Keratinocyte (primary cell): ENCODE measurements at regions not wholly inside any gene's neighbourhood (a gene's known extent, or its start where the extent isn't known, plus 50 kb on each side); places are given as distances from the start of the nearest gene placed in this dataset.
A peak's percentile ranks its signal among the peaks of the same experiment; 100 is the strongest.

Experiments
- DNase-seq: peaks from one replicate; pipeline ENCODE4 v3.0.0-alpha.2; 2011; ENCODE audit warnings: low read depth, missing footprints, low spot score
- FAIRE-seq: peaks from 2 replicates; lab custom pipeline; 2011; peaks lifted over from hg19 to GRCh38; lab: Jason Lieb, UNC
- H2AFZ ChIP-seq: 2 replicates; pipeline ENCODE4 v1.6.0; 2012; ENCODE audit warnings: low read length, control low read depth, inconsistent platforms; ENCODE audit not compliant: control insufficient read depth
- H3K27ac ChIP-seq: 2 replicates; pipeline ENCODE4 v1.5.1; 2011; ENCODE audit warnings: low read length; ENCODE audit not compliant: control insufficient read depth, insufficient read depth
- H3K27me3 ChIP-seq: 3 replicates; pipeline ENCODE4 v1.6.0; 2011; ENCODE audit warnings: low read length; ENCODE audit not compliant: control insufficient read depth, insufficient read depth; ENCODE audit errors: extremely low read depth
- H3K36me3 ChIP-seq, 2 experiments: 2 replicates in 1 of 2; 3 replicates in 1 of 2; pipeline ENCODE4 v1.5.1; 2011; ENCODE audit warnings: low read length in 2 of 2, mild to moderate bottlenecking in 1 of 2; ENCODE audit not compliant: control insufficient read depth in 2 of 2, insufficient read depth in 2 of 2; ENCODE audit errors: extremely low read depth in 1 of 2
- H3K4me1 ChIP-seq: 3 replicates; pipeline ENCODE4 v1.5.1; 2011; ENCODE audit warnings: low read length; ENCODE audit not compliant: control insufficient read depth, insufficient read depth; ENCODE audit errors: extremely low read depth
- H3K4me2 ChIP-seq: 3 replicates; pipeline ENCODE4 v1.6.0; 2011; ENCODE audit warnings: low read depth, low read length; ENCODE audit not compliant: control insufficient read depth, insufficient read depth; ENCODE audit errors: extremely low read depth
- H3K4me3 ChIP-seq, 3 experiments: fragments of 200-600 bp in 1 of 3; sonication (generic) in 1 of 3; 2 replicates in 2 of 3; 3 replicates in 1 of 3; pipeline ENCODE4 v1.5.1; 2011 to 2016; ENCODE audit warnings: low read length in 3 of 3, mild to moderate bottlenecking in 3 of 3, control low read depth in 2 of 3, inconsistent platforms in 1 of 3, low read depth in 1 of 3, mixed read lengths in 1 of 3, mixed run types in 1 of 3, moderate library complexity in 1 of 3; ENCODE audit not compliant: control insufficient read depth in 2 of 3, insufficient read depth in 2 of 3; ENCODE audit errors: extremely low read depth in 1 of 3
- H3K79me2 ChIP-seq: 2 replicates; pipeline ENCODE4 v1.6.0; 2012; ENCODE audit warnings: low read length; ENCODE audit not compliant: control insufficient read depth, insufficient read depth
- H3K9ac ChIP-seq: 3 replicates; pipeline ENCODE4 v1.6.0; 2011; ENCODE audit warnings: low read length; ENCODE audit not compliant: control insufficient read depth, insufficient read depth; ENCODE audit errors: extremely low read depth
- H3K9me1 ChIP-seq: 3 replicates; pipeline ENCODE4 v1.6.0; 2011; ENCODE audit warnings: low read length; ENCODE audit not compliant: control insufficient read depth, insufficient read depth; ENCODE audit errors: extremely low read depth
- H3K9me3 ChIP-seq: 2 replicates; pipeline ENCODE4 v1.5.1; 2012; ENCODE audit warnings: low read depth, low read length; ENCODE audit not compliant: control insufficient read depth
- H4K20me1 ChIP-seq: 3 replicates; pipeline ENCODE4 v1.6.0; 2011; ENCODE audit warnings: low read length; ENCODE audit not compliant: control insufficient read depth, insufficient read depth; ENCODE audit errors: extremely low read depth
- EZH2 ChIP-seq: IDR thresholded peaks from one replicate; pipeline ENCODE4 v1.6.1; 2012; ENCODE audit warnings: inconsistent platforms, mild to moderate bottlenecking, low read length, moderate library complexity
- dilution Hi-C: fragments of 300-500 bp; cut with MboI; formaldehyde crosslinking; loops from one replicate; pipeline ENCODE4 v1.7.0; 2020; ENCODE audit warnings: low sequenced_read_pairs; ENCODE audit not compliant: extremely low pct_ligation_motif_present
- TF ChIP-seq, protein P1 (sequence below), 3 experiments: IDR thresholded peaks in 1 of 3; conservative IDR thresholded peaks in 1 of 3; optimal IDR thresholded peaks in 1 of 3; 2 replicates in 2 of 3; 3 replicates in 1 of 3; pipeline versions ENCODE3 to v1.5.1; 2011; ENCODE audit warnings: low read length in 3 of 3, mild to moderate bottlenecking in 3 of 3, moderate library complexity in 2 of 3, control low read depth in 1 of 3, inconsistent platforms in 1 of 3; ENCODE audit not compliant: insufficient read depth in 2 of 3; ENCODE audit errors: extremely low read depth in 1 of 3

DNA sequence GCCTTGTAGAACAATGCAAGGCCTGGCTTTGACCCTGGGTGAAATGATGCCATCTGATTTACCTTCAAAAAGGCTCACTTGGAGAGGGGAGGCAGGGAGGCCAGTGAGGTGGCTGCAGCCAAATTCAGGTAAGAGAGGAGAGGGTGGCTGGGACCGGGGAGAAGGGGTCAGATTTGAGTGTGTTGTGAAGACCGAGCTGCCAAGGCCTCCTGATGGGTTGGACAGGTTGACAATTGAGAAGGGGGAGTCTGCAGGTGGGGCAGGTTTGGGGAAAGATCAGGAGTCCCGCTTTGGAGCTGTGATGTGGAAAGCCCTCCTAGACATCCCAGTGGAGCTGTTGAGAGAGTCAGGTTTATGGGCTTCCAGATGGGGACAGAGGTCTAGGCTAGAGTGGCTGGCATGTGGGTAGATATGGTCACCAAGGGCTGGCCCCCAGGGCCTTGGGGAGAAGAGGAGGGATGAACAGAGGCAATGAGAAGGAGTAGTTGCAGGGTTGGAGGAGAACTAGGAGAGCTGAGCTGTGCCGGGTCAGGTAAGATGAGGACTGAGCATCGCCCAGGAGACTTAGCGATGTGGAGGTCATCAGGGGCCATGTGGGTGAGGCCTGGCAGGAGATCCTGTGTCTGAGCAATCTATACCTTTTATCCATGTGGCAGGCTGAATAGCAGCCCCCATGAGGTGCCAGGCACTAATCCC, 70.5 kb upstream of the TOX2 start:
- Histone ChIP-seq H3K27me3 (no peaks in the 10 kb centered on the region), H2AFZ (no peak overlapping the region), H3K9me1 (no peaks in the 10 kb centered on the region), H3K9me3 (no peaks in the 10 kb centered on the region), H3K36me3 (no peaks in the 10 kb centered on the region), H3K4me3 (no peak overlapping the region), H3K4me2 (no peak overlapping the region), H3K4me1 (peaks cover 11% of the 10 kb centered on the region), H3K79me2 (no peaks in the 10 kb centered on the region), H4K20me1 (no peaks in the 10 kb centered on the region), H3K27ac (no peak overlapping the region), H3K9ac (no peak overlapping the region)
- dilution Hi-C loops: no loop called here
- TF ChIP-seq, protein P1, sequence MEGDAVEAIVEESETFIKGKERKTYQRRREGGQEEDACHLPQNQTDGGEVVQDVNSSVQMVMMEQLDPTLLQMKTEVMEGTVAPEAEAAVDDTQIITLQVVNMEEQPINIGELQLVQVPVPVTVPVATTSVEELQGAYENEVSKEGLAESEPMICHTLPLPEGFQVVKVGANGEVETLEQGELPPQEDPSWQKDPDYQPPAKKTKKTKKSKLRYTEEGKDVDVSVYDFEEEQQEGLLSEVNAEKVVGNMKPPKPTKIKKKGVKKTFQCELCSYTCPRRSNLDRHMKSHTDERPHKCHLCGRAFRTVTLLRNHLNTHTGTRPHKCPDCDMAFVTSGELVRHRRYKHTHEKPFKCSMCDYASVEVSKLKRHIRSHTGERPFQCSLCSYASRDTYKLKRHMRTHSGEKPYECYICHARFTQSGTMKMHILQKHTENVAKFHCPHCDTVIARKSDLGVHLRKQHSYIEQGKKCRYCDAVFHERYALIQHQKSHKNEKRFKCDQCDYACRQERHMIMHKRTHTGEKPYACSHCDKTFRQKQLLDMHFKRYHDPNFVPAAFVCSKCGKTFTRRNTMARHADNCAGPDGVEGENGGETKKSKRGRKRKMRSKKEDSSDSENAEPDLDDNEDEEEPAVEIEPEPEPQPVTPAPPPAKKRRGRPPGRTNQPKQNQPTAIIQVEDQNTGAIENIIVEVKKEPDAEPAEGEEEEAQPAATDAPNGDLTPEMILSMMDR (optimal IDR thresholded peaks at IDR 0.05 in 1 of 3, IDR thresholded peaks at IDR 0.05 in 1 of 3, conservative IDR thresholded peaks at IDR 0.05 in 1 of 3; ENCODE audit: extremely low read depth in 1 of 3, insufficient read depth in 2 of 3, low read length in 3 of 3): no peak
- TF ChIP-seq EZH2: no peak
- FAIRE-seq: no peak
- no peak for DNase-seq

DNA sequence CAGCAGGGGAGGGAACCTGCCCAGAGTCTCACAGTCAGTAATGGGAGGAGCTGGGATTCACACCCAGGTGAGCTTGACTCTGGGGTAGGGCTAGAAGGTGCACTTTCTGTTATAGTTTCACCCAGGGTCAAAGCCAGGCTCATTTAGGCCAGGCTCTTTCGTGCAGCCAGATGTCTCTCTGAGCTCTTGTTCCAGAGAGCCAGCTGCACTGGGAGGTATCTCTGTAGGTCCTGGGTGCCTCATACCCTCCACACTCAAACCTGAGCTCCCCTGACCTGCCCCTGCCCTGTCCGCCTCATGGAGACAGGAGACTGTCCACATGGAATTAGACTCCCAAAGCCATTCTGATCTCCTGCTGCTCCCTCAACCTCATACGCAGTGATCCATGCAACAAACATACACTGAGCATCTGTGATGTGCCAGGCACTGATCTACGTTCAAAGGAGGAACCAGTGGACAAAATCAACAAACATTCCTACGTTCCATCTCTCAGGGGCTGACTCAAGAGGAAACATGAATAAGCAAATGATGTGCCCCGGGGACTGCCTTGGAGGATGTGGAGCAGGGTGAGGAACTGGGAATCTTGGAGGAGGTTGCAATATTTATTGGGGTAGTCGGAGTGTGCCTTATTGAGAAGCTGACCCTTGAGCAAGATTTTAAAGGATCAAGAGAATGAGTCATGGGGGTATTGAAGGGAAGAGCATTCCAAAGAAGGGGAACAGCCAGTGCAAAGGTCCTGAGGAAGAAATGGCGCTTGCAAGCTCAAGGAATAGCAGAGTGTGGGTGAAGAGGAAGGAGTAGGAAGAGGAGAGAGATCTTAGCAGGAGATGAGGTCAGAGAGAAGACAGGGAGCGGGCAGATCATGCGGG, 71.3 kb upstream of the TOX2 start:
- dilution Hi-C loops: no loop called here
- Histone ChIP-seq H3K27me3 (no peaks in the 10 kb centered on the region), H3K27ac (no peak overlapping the region), H3K9me1 (no peaks in the 10 kb centered on the region), H3K9ac (no peak overlapping the region), H3K9me3 (no peaks in the 10 kb centered on the region), H3K4me1 (peaks cover 11% of the 10 kb centered on the region), H3K4me2 (peak overlapping the region; percentile 16), H3K79me2 (no peaks in the 10 kb centered on the region), H2AFZ (peak overlapping the region; percentile 22), H4K20me1 (no peaks in the 10 kb centered on the region), H3K36me3 (no peaks in the 10 kb centered on the region), H3K4me3 (no peak overlapping the region)
- no peak for TF ChIP-seq EZH2
- TF ChIP-seq, protein P1 (optimal IDR thresholded peaks at IDR 0.05 in 1 of 3, IDR thresholded peaks at IDR 0.05 in 1 of 3, conservative IDR thresholded peaks at IDR 0.05 in 1 of 3; ENCODE audit: extremely low read depth in 1 of 3, insufficient read depth in 2 of 3, low read length in 3 of 3): no peak
- DNase-seq (peak; percentile 21), FAIRE-seq (peak; percentile 55)
